GM23338 (cell line): ENCODE measurements at regions not wholly inside any gene's neighbourhood (a gene's known extent, or its start where the extent isn't known, plus 50 kb on each side); places are given as distances from the start of the nearest gene placed in this dataset.

Experiments
- ATAC-seq: fragments of 200-7000 bp; cut with Tn5 transposase; 3 replicates; pipeline ENCODE4 v1.9.1; 2020
- DNase-seq: peaks from one replicate; pipeline ENCODE4 v3.0.0-alpha.2; 2015; ENCODE audit warnings: low spot score
- H2AFZ ChIP-seq: fragments of 200-600 bp; sonication (generic); 2 replicates; pipeline ENCODE4 v1.8.0; 2016; ENCODE audit warnings: antibody characterized with exemption, mild to moderate bottlenecking, moderate library complexity
- H3F3A ChIP-seq: fragments of 200-600 bp; sonication (generic); replicated peaks from 2 replicates; pipeline ENCODE4 v1.8.0; 2017; ENCODE audit warnings: antibody characterized with exemption, mixed run types, low read depth
- H3K27ac ChIP-seq: fragments of 200-600 bp; sonication (generic); 2 replicates; pipeline ENCODE4 v1.6.1; 2016; ENCODE audit warnings: low read depth
- H3K27me3 ChIP-seq: fragments of 200-600 bp; sonication (generic); 2 replicates; pipeline ENCODE4 v1.8.0; 2016; ENCODE audit warnings: mild to moderate bottlenecking, mixed run types, moderate library complexity; ENCODE audit not compliant: insufficient read depth
- H3K36me3 ChIP-seq: fragments of 200-600 bp; sonication (generic); 2 replicates; pipeline ENCODE4 v1.8.0; 2016; ENCODE audit warnings: mild to moderate bottlenecking; ENCODE audit not compliant: insufficient read depth
- H3K4me1 ChIP-seq: fragments of 200-600 bp; sonication (generic); 2 replicates; pipeline ENCODE4 v1.8.0; 2016; ENCODE audit warnings: mild to moderate bottlenecking, moderate library complexity; ENCODE audit not compliant: insufficient read depth
- H3K4me2 ChIP-seq: fragments of 200-600 bp; sonication (generic); 2 replicates; pipeline ENCODE4 v1.7.1; 2017; ENCODE audit warnings: mixed run types
- H3K4me3 ChIP-seq: fragments of 200-600 bp; sonication (generic); 2 replicates; pipeline ENCODE4 v1.6.1; 2016; ENCODE audit warnings: mixed run types
- H3K79me2 ChIP-seq: fragments of 200-600 bp; sonication (generic); replicated peaks from 2 replicates; pipeline ENCODE4 v1.8.0; 2017; ENCODE audit warnings: mild to moderate bottlenecking; ENCODE audit not compliant: insufficient read depth
- H3K9me2 ChIP-seq: fragments of 200-600 bp; sonication (generic); 2 replicates; pipeline ENCODE4 v1.8.0; 2017; ENCODE audit not compliant: insufficient read depth
- H4K20me1 ChIP-seq: fragments of 200-600 bp; sonication (generic); replicated peaks from 2 replicates; pipeline ENCODE4 v1.8.0; 2017; ENCODE audit warnings: mild to moderate bottlenecking; ENCODE audit not compliant: insufficient read depth
- H3K27ac Mint-ChIP-seq: 2 replicates; pipeline ENCODE4 v1.8.0; 2020; ENCODE audit warnings: inconsistent platforms, mild to moderate bottlenecking, moderate library complexity, mixed read lengths
- H3K27me3 Mint-ChIP-seq: 3 replicates; pipeline ENCODE4 v1.8.0; 2022; ENCODE audit warnings: low read depth, mild to moderate bottlenecking, moderate library complexity, mixed read lengths, inconsistent platforms; ENCODE audit not compliant: insufficient read depth, poor library complexity
- H3K36me3 Mint-ChIP-seq: 3 replicates; pipeline ENCODE4 v1.8.0; 2021; ENCODE audit warnings: low read depth, mild to moderate bottlenecking, inconsistent platforms, moderate library complexity, mixed read lengths
- H3K4me1 Mint-ChIP-seq: 3 replicates; pipeline ENCODE4 v1.8.0; 2020; ENCODE audit warnings: mild to moderate bottlenecking, inconsistent platforms, mixed read lengths
- H3K4me3 Mint-ChIP-seq: 3 replicates; pipeline ENCODE4 v1.8.0; 2021; ENCODE audit warnings: moderate library complexity, mild to moderate bottlenecking, inconsistent platforms, mixed read lengths
- H3K9me3 Mint-ChIP-seq: 3 replicates; pipeline ENCODE4 v1.8.0; 2020; ENCODE audit warnings: moderate library complexity, mild to moderate bottlenecking, inconsistent platforms, mixed read lengths
- CREB1 ChIP-seq: fragments of 250-450 bp; sonication (Bioruptor Pico); IDR thresholded peaks from 2 replicates; pipeline ENCODE4 v1.5.0; 2020; ENCODE audit warnings: low read depth, mild to moderate bottlenecking, moderate library complexity
- ETS1 ChIP-seq: IDR thresholded peaks from 2 replicates; pipeline ENCODE4 v1.6.1; 2016; ENCODE audit warnings: antibody characterized with exemption
- EZH2 ChIP-seq: fragments of 200-600 bp; sonication (generic); IDR thresholded peaks from one replicate; pipeline ENCODE4 v1.8.0; 2017; ENCODE audit warnings: antibody characterized with exemption, mild to moderate bottlenecking, low read depth; ENCODE audit not compliant: unreplicated experiment
- EZH2phosphoT487 ChIP-seq: fragments of 200-600 bp; sonication (generic); IDR thresholded peaks from one replicate; pipeline ENCODE4 v1.8.1; 2018; ENCODE audit warnings: antibody characterized with exemption; ENCODE audit not compliant: unreplicated experiment
- JUNB ChIP-seq: IDR thresholded peaks from one replicate; pipeline ENCODE4 v1.6.1; 2016; ENCODE audit warnings: antibody characterized with exemption; ENCODE audit not compliant: unreplicated experiment
- NANOG ChIP-seq: IDR thresholded peaks from 2 replicates; pipeline ENCODE4 v1.6.1; 2016; ENCODE audit warnings: antibody characterized with exemption, borderline replicate concordance
- POLR2AphosphoS5 ChIP-seq: IDR thresholded peaks from 2 replicates; pipeline ENCODE4 v1.6.1; 2016; ENCODE audit warnings: antibody characterized with exemption, low read depth
- REST ChIP-seq: IDR thresholded peaks from one replicate; pipeline ENCODE4 v1.6.1; 2018; ENCODE audit warnings: antibody characterized with exemption; ENCODE audit not compliant: unreplicated experiment
- STAT1 ChIP-seq: IDR thresholded peaks from one replicate; pipeline ENCODE4 v1.6.1; 2016; ENCODE audit warnings: antibody characterized with exemption; ENCODE audit not compliant: unreplicated experiment
- ZNF114 ChIP-seq: fragments of 250-450 bp; sonication (Bioruptor Pico); IDR thresholded peaks from 2 replicates; pipeline ENCODE4 v1.5.0; 2020; ENCODE audit warnings: mild to moderate bottlenecking, moderate library complexity
- ZNF331 ChIP-seq: fragments of 250-450 bp; sonication (Bioruptor Pico); IDR thresholded peaks from 2 replicates; pipeline ENCODE4 v1.5.0; 2020; ENCODE audit warnings: low read depth, mild to moderate bottlenecking, moderate library complexity
- ZNF462 ChIP-seq: fragments of 250-450 bp; sonication (Bioruptor Pico); IDR thresholded peaks from 2 replicates; pipeline ENCODE4 v1.5.0; 2020; ENCODE audit warnings: mild to moderate bottlenecking, moderate library complexity

GRCh38 chr2:45242161-45242741, 233.0 kb upstream of the SIX2 start:
- no peaks in the 10 kb centered on the region for H3K36me3 ChIP-seq
- no peak overlapping the region for H3K4me3 ChIP-seq
- Mint-ChIP-seq H3K9me3 (no peaks in the 10 kb centered on the region), H3K4me3 (no peak overlapping the region), H3K27ac (no peak overlapping the region), H3K36me3 (no peaks in the 10 kb centered on the region), H3K4me1 (peaks cover 14% of the 10 kb centered on the region), H3K27me3 (peaks cover 1% of the 10 kb centered on the region)
- TF ChIP-seq ZNF331 = no peak
- TF ChIP-seq CREB1 = no peak
- no peak for TF ChIP-seq EZH2phosphoT487
- no peak for TF ChIP-seq STAT1
- TF ChIP-seq ZNF462 (CRISPR knock-in tag) = no peak
- TF ChIP-seq ZNF114 (CRISPR knock-in tag) = no peak
- TF ChIP-seq EZH2 = no peak
- TF ChIP-seq ETS1 = no peak
- TF ChIP-seq REST = no peak
- TF ChIP-seq JUNB = no peak
- TF ChIP-seq NANOG = no peak
- no peak for TF ChIP-seq POLR2AphosphoS5
- no peaks in the 10 kb centered on the region for H3K79me2 ChIP-seq
- no peaks in the 10 kb centered on the region for H4K20me1 ChIP-seq
- no peak overlapping the region for H3K27ac ChIP-seq
- 0 out of 2 replicates have a peak, but pooled peaks cover 2% of the 10 kb centered on the region for H3K4me1 ChIP-seq
- H2AFZ ChIP-seq = no peak overlapping the region
- no peaks in the 10 kb centered on the region for H3K27me3 ChIP-seq
- H3F3A ChIP-seq = no peaks in the 10 kb centered on the region
- DNase-seq (no peak), ATAC-seq (no peak)
- no peak overlapping the region for H3K4me2 ChIP-seq
- H3K9me2 ChIP-seq = 0 out of 2 replicates have a peak, but pooled peaks cover 7% of the 10 kb centered on the region
